GM21526 (cell line): ENCODE measurements at regions not wholly inside any gene's neighbourhood (a gene's known extent, or its start where the extent isn't known, plus 50 kb on each side); places are given as distances from the start of the nearest gene placed in this dataset.

Source experiments
- ATAC-seq: cut with Tn5 transposase; IDR thresholded peaks from one replicate; pipeline ENCODE4 v1.9.1; 2021; ENCODE audit warnings: moderate library complexity; ENCODE audit not compliant: unreplicated experiment, low FRiP score

DNA sequence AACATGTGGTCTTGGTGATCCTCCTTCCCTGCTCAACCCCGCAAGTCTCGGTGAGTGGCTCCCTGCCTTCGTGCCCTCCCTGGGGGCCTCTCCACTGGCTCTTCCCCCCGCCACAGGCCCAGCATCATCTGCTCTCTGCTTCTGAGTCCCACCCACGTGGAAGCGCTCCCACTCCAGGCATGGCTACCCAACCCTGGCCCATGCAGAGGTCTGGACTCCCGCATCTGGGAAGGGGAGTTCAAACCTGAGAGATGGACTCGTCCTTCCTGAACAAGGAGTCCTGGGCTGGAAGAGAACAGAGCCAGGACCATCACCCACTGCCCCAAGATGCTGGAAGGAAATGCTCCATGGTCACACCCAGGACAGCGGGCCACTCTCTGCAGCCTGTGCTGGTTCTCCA, 90.8 kb downstream of the DHCR7 start:
- no peak for ATAC-seq

DNA sequence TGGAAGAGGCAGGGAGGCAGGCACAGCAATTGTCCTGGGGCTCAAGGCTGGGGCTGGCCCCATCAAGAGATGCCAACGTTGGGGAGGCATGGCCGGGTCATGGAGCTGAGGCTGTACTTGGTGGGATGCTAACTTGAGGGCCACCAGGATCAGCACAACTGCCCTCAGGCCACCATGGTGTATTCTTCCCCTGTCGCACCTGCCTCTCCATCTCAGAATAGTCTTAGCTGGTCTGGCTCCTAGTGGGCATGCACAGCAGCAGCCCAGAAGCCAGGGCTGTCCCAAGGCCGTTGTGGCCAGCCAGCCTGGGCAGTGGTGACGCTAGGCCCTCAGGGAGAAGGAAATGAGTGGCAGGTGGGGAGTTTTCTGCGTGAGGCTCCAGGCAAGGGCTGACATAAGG, 91.3 kb downstream of the DHCR7 start:
- ATAC-seq = no peak

- ATAC-seq = no peak
These were observed 91.8 kb downstream of the DHCR7 start for GRCh38 chr11:71356280-71356876.

- ATAC-seq = no peak
These were observed 92.9 kb downstream of the DHCR7 start for GRCh38 chr11:71355281-71355680.

DNA sequence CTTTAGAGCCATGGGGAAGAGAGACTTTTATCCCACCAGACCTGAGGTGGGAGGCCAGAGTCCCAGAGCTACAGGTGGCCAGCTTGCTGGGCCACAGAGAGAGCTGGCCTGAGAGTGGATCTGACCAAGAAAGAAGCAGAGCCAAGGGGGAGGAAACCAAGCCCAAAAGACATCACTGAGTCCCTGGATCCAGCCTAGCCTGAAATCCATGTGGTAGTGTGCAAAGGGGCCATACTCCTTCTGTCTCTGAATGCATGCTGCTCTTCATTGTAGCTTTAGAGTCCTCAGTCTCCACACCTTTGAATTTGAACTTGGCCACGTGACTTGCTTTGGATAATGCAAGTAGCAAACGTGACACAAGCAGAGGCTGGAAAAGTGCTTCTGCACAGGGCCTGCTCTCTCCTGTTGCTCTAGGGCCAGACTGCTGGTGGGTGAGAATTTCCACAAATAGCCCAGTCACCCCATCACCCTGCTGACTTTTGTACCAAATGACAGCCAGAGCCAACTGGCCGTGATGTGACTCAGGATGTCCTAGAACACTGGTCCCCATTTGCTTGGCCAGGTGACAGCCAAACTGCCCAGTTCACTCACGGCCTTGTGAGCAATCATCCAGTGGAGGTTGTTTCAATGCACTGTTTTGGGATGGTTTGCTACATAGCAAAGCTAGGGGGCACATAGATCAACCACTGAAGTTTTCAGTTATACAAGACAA, 93.6 kb downstream of the DHCR7 start:
- no peak for ATAC-seq

GRCh38 chr11:71352748-71353147, 95.4 kb downstream of the DHCR7 start:
- no peak for ATAC-seq

DNA sequence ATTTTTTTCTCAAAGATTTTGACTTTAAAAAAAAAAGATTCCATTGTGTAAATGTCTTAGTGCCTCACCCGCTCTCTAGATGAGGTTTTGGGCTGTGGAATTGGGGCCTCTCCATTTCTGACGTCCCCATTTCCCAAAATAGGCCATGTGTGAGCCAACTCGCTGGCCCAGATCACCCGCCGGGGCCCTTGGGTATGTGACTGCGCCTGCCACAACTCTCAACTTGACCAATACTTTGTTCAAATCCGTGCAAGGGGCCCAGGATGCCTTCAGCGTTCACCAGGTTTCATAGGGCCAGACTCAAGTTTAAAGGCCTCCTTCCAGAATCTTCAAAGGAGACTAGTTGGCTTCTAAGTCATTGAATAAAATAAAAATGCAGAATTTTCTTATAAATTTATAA, 96.0 kb downstream of the DHCR7 start:
- ATAC-seq = no peak

GRCh38 chr11:71349627-71350026, 97.2 kb upstream of the SHANK2 start:
- no peak for ATAC-seq

DNA sequence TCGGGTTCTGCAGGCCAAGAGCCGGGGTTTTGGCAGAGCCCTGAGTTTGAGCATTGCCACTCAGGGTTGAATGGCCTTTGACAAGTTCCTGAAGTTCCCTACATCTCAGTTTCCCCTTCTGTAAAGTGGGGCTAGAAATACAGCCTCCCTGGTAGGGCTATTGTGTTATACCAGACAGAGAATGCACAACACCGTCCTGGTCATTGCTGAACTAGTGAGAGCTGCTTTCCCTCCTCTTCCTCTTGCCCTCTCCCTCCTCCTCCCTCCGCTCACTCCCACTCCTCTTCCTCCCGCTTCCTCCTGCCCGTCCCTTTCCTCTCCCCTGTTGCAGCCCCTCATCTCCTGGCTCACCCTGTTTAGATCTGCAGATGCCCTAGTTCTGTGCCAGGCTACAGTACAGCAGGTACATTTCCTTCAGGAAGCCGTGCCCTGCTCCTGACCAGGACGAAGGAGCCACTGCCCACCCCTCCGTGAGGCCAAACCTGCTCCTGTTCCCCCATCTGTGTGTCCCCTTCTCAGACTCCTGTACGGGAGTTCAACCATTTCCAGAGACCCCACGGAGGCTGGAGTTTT, 91.5 kb upstream of the SHANK2 start:
- ATAC-seq = no peak

- no peak for ATAC-seq
These were observed 90.8 kb upstream of the SHANK2 start for GRCh38 chr11:71342951-71343827.

- no peak for ATAC-seq
These were observed 89.7 kb upstream of the SHANK2 start for GRCh38 chr11:71342116-71342515.

DNA sequence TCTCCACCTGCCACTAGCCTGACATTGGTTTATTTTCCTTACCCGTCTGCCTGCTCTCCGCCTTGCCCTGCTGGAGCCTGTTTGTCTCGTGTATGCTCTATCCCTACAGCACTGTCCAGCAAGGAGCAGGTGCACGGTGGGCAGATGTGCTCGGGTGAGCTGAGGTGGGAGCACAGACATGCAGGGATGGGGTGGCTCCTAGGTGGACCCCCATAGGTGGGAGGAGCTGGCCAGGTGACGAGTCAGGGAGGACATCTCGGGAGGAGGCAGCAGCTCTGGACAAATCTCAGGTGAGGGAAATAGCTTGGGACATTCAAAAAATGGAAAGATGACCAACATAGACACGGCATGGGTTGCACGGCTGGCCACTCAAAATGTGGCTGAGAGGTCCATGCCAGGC, 89.2 kb upstream of the SHANK2 start:
- no peak for ATAC-seq

- no peak for ATAC-seq
These were observed 88.8 kb upstream of the SHANK2 start for GRCh38 chr11:71341173-71341572.

DNA sequence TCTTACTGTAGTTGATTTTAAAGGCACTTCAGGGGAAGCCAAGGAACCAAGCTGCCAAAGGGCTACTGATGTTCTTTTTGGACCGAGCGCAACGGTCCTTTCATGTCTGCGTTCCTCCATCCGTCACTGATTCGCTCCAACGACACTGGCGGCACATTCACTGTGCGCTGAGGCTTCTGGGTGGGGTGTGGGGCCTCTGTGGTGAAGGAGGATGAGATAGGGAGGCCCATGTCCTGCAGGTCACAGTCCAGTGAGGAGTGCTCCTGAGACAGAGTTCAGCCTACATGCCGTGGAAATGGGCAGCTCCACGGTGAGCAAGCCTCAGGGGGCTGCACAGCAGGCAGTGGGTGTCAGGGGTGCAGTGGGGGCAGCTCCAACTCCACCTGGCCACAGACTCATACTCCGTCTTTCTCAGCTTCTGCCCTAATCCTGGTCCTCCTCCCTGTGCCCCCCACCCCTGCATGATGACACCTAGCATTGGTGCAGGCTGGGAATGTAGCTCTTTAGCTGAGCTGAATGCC, 87.8 kb upstream of the SHANK2 start:
- no peak for ATAC-seq

DNA sequence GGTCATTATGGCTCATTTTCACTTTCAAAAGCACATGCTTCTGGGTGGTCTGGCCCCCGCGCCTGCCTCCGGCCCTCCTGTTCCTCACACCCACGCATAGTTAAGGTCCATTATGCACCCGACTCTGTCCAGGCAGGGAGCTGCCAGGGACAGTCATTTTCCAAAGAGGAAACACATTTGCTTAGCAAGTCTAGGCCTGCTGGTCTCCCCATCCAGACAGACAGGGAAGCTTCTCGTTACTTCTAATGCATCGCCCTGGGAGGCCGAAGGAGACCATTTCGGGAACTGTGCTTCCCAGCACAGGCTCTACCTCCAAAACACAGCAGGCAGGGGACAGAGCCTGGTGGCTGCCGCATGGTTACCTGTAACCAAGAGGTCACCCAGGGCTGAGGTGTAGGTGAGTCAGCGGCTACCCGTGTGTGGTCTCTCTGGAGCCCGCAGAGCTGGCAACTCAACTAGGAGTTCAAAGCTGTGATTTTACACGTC, 87.1 kb upstream of the SHANK2 start:
- no peak for ATAC-seq

DNA sequence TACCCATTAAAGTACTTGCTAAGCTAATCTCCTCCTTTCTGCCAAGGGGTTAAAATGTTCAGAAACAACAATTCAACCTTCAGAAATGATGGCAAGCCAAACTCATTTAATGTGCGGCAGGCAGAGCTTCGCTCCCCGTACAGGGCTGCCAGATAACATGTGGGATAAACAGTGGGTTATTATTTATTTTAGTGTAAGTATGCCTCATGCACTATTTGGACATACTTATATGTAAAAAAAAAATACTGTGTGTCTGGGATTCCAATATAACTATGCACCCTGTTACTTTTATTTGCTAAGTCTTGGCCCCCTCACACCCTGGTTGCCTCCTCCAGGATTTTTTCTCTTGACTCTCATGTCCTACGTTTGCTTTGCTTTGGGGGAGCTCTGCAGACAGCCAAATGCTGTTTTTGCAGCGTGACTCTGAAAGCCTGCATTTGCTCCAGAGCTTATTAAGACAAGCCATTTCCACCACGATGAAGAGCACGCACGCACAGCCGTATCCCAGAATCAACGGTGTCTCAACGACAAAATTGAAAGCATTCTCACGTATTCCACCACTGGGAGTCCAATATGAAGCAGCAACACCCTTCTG, 86.5 kb upstream of the SHANK2 start:
- ATAC-seq = no peak

- ATAC-seq = no peak
These were observed 84.8 kb upstream of the SHANK2 start for GRCh38 chr11:71336996-71337754.

GRCh38 chr11:71336176-71336995, 84.0 kb upstream of the SHANK2 start:
- no peak for ATAC-seq

- ATAC-seq = no peak
These were observed 83.0 kb upstream of the SHANK2 start for GRCh38 chr11:71335371-71335770.
